ENCODE measurements at regions not wholly inside any gene's neighbourhood (a gene's known extent, or its start where the extent isn't known, plus 50 kb on each side); places are given as distances from the start of the nearest gene placed in this dataset.

DNA sequence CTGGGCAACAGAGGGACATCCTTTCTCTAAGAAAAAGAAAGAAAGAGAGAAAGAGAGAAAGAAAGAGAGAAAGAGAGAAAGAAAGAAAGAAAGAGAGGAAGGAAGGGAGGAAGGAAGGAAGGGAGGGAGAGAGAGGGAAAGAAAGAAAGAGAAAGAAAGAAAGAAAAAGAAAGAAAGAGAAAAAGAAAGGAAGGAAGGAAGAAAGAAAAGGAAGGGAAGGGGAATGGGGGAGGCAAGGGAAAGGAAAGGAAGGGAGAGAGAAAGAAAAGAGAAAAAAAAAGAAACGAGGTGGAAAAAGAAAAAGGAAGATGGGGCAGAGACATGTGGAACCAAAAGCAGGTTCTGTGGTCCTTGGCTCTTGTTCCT, 82.9 kb upstream of the SMNDC1 start:
- WGBS, 2 donors = 38 to 70% methylated on average over 1 of the region's 1 CpG
- Histone ChIP-seq H3K27ac (peak overlapping the region in 1 of 10 donors; percentile 6), H3K9me3 (no peaks in the 10 kb centered on the region), H3K4me3 (no peak overlapping the region), H3K36me3 (no peaks in the 10 kb centered on the region), H3K27me3 (no peaks in the 10 kb centered on the region), H3K4me1 (peaks cover 0 to 18% (median 0%) of the 10 kb centered on the region in 9 donors)
- ATAC-seq = no peak
- TF ChIP-seq, protein P1, sequence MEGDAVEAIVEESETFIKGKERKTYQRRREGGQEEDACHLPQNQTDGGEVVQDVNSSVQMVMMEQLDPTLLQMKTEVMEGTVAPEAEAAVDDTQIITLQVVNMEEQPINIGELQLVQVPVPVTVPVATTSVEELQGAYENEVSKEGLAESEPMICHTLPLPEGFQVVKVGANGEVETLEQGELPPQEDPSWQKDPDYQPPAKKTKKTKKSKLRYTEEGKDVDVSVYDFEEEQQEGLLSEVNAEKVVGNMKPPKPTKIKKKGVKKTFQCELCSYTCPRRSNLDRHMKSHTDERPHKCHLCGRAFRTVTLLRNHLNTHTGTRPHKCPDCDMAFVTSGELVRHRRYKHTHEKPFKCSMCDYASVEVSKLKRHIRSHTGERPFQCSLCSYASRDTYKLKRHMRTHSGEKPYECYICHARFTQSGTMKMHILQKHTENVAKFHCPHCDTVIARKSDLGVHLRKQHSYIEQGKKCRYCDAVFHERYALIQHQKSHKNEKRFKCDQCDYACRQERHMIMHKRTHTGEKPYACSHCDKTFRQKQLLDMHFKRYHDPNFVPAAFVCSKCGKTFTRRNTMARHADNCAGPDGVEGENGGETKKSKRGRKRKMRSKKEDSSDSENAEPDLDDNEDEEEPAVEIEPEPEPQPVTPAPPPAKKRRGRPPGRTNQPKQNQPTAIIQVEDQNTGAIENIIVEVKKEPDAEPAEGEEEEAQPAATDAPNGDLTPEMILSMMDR (IDR thresholded peaks at IDR 0.05) = no peak
- DNase-seq = no peak
- intact Hi-C loops (cut with DNase I) = no loop called here

GRCh38 chr10:110387983-110388686, 83.4 kb upstream of the SMNDC1 start:
- H3K4me1 ChIP-seq = peaks cover 0 to 23% (median 4%) of the 10 kb centered on the region in 9 donors
- intact Hi-C loops (cut with DNase I) = no loop called here
- ATAC-seq (peak in 2 of 8 donors; percentile 21 to 43), DNase-seq (no peak)
- no peaks in the 10 kb centered on the region for H3K36me3 ChIP-seq
- no peaks in the 10 kb centered on the region for H3K9me3 ChIP-seq
- TF ChIP-seq, protein P1 (IDR thresholded peaks at IDR 0.05) = no peak
- peak overlapping the region in 1 of 10 donors; percentile 6 for H3K27ac ChIP-seq
- WGBS, 2 donors = 65 to 81% methylated on average over 7 of the region's 7 CpGs
- H3K27me3 ChIP-seq = no peaks in the 10 kb centered on the region
- no peak overlapping the region for H3K4me3 ChIP-seq

DNA sequence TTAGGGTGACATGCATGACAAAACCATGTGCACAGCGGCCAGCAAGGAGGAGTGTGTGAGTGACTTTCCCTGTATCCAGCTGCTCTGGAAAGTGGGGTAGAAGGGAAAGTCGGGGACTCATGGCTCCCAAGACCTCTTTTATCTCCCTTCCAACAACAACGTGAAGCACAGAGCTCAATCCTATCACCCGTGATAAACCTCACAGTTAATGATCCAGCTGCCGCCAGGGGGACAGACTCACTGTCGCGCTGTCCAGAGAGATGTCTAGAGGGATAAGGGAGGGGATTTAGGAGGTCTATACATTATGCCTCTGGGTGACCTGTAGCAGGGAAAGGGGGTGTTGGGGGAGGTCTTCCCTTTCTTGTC, 84.0 kb upstream of the SMNDC1 start:
- Histone ChIP-seq H3K9me3 (no peaks in the 10 kb centered on the region), H3K4me1 (peaks cover 0 to 27% (median 5%) of the 10 kb centered on the region in 9 donors), H3K4me3 (no peak overlapping the region), H3K27ac (no peak overlapping the region), H3K36me3 (no peaks in the 10 kb centered on the region), H3K27me3 (no peaks in the 10 kb centered on the region)
- intact Hi-C loops (cut with DNase I) = no loop called here
- ATAC-seq (no peak), DNase-seq (no peak)
- 65 to 69% methylated on average over 7 of the region's 7 CpGs for WGBS, 2 donors
- TF ChIP-seq, protein P1 (IDR thresholded peaks at IDR 0.05) = peak in 1 of 9 donors; percentile 17

DNA sequence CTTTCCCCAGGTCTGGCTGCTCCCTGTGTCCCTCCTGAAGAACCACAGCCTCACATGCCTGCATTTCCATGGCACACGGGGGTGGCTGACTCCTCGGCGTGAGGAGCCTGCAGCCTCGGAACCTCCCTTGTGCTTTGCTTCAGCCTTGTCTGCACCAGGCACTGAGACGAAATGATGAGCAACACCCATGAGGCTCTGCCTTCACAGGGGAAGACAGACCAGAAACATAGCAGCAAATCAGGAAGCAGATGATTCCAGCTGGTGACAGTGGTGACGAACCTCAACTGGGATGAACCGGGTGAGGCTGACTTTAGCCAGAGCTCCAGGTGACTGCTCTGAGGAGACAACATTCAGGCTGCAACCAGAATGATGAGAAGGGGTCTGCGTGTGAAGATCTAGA, 84.5 kb upstream of the SMNDC1 start:
- no peaks in the 10 kb centered on the region for H3K9me3 ChIP-seq
- 66 to 76% methylated on average over 8 of the region's 8 CpGs for WGBS, 2 donors
- H3K27me3 ChIP-seq = no peaks in the 10 kb centered on the region
- no peaks in the 10 kb centered on the region for H3K36me3 ChIP-seq
- DNase-seq (no peak), ATAC-seq (no peak)
- intact Hi-C loops (cut with DNase I) = no loop called here
- H3K27ac ChIP-seq = no peak overlapping the region
- TF ChIP-seq, protein P1 (IDR thresholded peaks at IDR 0.05) = no peak
- H3K4me1 ChIP-seq = peaks cover 0 to 27% (median 5%) of the 10 kb centered on the region in 9 donors
- H3K4me3 ChIP-seq = no peak overlapping the region

Measured in heart right ventricle (tissue), 16 donors.